RWPE2 (cell line): ENCODE measurements at regions not wholly inside any gene's neighbourhood (a gene's known extent, or its start where the extent isn't known, plus 50 kb on each side); places are given as distances from the start of the nearest gene placed in this dataset.

ENCODE experiments used
- ATAC-seq: fragments of 200-7000 bp; cut with Tn5 transposase; 3 replicates; pipeline ENCODE4 v1.9.1; 2021; ENCODE audit warnings: low read depth
- DNase-seq: peaks from one replicate; pipeline ENCODE4 v3.0.0-alpha.2; 2020; ENCODE audit warnings: low spot score
- H3K27ac ChIP-seq: fragments of 450-650 bp; 2 replicates; pipeline ENCODE4 v1.5.1; 2017; ENCODE audit warnings: mild to moderate bottlenecking; ENCODE audit not compliant: poor library complexity, severe bottlenecking
- H3K27me3 ChIP-seq: fragments of 250-450 bp; sonication (Bioruptor Pico); 2 replicates; pipeline ENCODE4 v1.5.1; 2021; ENCODE audit warnings: mild to moderate bottlenecking, moderate library complexity; ENCODE audit not compliant: insufficient read depth, poor library complexity, severe bottlenecking
- H3K36me3 ChIP-seq: fragments of 250-450 bp; sonication (Bioruptor Pico); 2 replicates; pipeline ENCODE4 v1.5.1; 2020; ENCODE audit warnings: low read depth, mild to moderate bottlenecking, moderate library complexity
- H3K4me1 ChIP-seq: fragments of 250-450 bp; sonication (Bioruptor Pico); 2 replicates; pipeline ENCODE4 v1.5.1; 2021; ENCODE audit warnings: mild to moderate bottlenecking, moderate library complexity; ENCODE audit not compliant: insufficient read depth, poor library complexity, severe bottlenecking
- H3K4me3 ChIP-seq: fragments of 250-450 bp; sonication (Bioruptor Pico); 2 replicates; pipeline ENCODE4 v1.5.1; 2021; ENCODE audit warnings: mild to moderate bottlenecking, moderate library complexity; ENCODE audit not compliant: severe bottlenecking
- H3K9me3 ChIP-seq: fragments of 250-450 bp; sonication (Bioruptor Pico); 2 replicates; pipeline ENCODE4 v1.5.1; 2021; ENCODE audit warnings: mild to moderate bottlenecking, moderate library complexity; ENCODE audit not compliant: severe bottlenecking
- TF ChIP-seq, protein P1 (sequence below): fragments of 450-650 bp; IDR thresholded peaks from one replicate; pipeline ENCODE4 v1.5.1; 2017; ENCODE audit warnings: mild to moderate bottlenecking, moderate library complexity; ENCODE audit not compliant: poor library complexity, severe bottlenecking

DNA sequence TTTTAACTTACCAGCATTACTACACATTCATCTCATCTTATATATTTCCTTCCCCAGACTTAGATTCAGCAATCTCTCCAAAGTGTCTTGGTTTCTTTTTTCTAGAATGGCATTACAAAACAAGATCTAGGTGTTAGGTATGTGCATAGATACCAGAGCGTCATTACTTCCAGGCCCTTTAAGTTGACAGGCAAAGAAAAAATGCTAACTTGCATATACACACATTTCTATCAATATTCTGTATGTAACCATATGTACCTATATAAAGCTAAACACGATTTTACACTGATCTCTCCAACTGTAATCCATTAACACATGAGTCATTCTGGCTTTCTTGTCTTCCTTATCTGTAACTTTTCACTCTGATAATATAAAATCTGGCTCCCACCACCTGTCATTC is 503.8 kb upstream of the NRXN1 start:
- Histone ChIP-seq H3K4me1 (no peaks in the 10 kb centered on the region), H3K9me3 (no peaks in the 10 kb centered on the region), H3K36me3 (no peaks in the 10 kb centered on the region), H3K27me3 (no peaks in the 10 kb centered on the region), H3K4me3 (no peak overlapping the region), H3K27ac (no peak overlapping the region)
- no peak for DNase-seq
- no peak for ATAC-seq
- TF ChIP-seq, protein P1, sequence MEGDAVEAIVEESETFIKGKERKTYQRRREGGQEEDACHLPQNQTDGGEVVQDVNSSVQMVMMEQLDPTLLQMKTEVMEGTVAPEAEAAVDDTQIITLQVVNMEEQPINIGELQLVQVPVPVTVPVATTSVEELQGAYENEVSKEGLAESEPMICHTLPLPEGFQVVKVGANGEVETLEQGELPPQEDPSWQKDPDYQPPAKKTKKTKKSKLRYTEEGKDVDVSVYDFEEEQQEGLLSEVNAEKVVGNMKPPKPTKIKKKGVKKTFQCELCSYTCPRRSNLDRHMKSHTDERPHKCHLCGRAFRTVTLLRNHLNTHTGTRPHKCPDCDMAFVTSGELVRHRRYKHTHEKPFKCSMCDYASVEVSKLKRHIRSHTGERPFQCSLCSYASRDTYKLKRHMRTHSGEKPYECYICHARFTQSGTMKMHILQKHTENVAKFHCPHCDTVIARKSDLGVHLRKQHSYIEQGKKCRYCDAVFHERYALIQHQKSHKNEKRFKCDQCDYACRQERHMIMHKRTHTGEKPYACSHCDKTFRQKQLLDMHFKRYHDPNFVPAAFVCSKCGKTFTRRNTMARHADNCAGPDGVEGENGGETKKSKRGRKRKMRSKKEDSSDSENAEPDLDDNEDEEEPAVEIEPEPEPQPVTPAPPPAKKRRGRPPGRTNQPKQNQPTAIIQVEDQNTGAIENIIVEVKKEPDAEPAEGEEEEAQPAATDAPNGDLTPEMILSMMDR: no peak

DNA sequence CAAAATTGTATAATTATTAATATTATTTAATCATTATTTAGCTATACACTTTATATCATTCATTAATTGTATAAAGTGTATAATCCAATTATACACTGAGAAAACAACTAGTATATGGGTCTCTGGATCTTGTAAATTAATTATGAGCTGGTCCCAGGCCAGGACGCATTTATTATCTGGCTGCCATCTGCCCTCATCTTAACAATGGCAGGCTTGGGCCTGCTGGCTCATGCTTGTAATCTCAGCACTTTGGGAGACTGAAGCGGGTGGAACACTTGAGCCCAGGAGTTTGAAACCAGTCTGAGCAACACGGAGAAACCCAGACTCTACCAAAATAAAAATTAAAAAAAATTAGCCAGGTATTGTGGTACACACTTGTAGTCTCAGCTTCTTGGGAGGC is 502.2 kb upstream of the NRXN1 start:
- no peak overlapping the region for H3K27ac ChIP-seq
- TF ChIP-seq, protein P1: no peak

DNA sequence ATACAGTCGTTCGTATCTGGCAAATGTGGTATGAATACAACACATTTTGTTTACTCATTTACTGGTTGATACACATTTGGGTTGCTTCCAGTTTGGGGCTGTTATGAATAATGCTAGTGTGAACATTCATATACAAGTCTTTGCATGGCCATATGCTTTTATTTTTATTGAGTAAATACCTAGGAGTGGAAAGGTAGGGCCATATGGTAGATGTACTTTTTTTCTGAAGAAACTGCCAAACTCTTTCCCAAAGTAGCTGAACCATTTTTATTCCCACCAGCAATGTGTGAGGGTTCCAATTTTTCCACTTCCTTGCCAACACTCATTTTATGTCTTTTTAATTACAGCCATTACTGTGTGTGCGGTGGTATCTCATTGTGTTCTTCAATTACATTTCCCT is 496.2 kb upstream of the NRXN1 start:
- DNase-seq: no peak
- H3K27me3 ChIP-seq: no peaks in the 10 kb centered on the region
- no peak overlapping the region for H3K27ac ChIP-seq
- ATAC-seq: no peak
- H3K9me3 ChIP-seq: no peaks in the 10 kb centered on the region
- TF ChIP-seq, protein P1: no peak
- H3K4me3 ChIP-seq: no peak overlapping the region
- no peaks in the 10 kb centered on the region for H3K4me1 ChIP-seq
- no peaks in the 10 kb centered on the region for H3K36me3 ChIP-seq

More for the DNA sequence above, 502.2 kb upstream of the NRXN1 start:
- no peaks in the 10 kb centered on the region for H3K9me3 ChIP-seq
- DNase-seq: no peak
- no peaks in the 10 kb centered on the region for H3K36me3 ChIP-seq
- H3K4me3 ChIP-seq: no peak overlapping the region
- H3K4me1 ChIP-seq: no peaks in the 10 kb centered on the region
- no peak for ATAC-seq
- H3K27me3 ChIP-seq: no peaks in the 10 kb centered on the region

DNA sequence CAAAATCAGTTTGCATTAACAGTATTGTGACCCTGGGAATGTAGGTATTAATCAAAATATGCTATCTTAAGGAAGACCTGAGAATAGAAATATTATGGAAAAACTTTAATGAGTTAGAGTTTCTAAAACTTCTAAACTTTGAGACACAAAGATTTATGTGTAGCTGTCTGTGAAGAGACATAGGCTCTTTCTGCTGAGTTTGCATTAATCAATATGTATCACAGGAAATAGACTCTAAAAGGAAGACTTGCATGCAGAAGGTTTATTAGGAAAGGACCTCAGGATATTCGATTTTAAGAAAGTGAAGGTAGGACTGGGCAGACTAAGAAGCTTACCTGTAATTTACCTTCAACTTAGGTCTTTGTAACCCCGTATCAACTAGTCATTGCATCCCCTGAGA is 494.8 kb upstream of the NRXN1 start:
- TF ChIP-seq, protein P1: no peak
- DNase-seq (no peak), ATAC-seq (no peak)
- Histone ChIP-seq H3K4me3 (no peak overlapping the region), H3K27me3 (no peaks in the 10 kb centered on the region), H3K36me3 (no peaks in the 10 kb centered on the region), H3K27ac (no peak overlapping the region), H3K4me1 (no peaks in the 10 kb centered on the region), H3K9me3 (no peaks in the 10 kb centered on the region)

DNA sequence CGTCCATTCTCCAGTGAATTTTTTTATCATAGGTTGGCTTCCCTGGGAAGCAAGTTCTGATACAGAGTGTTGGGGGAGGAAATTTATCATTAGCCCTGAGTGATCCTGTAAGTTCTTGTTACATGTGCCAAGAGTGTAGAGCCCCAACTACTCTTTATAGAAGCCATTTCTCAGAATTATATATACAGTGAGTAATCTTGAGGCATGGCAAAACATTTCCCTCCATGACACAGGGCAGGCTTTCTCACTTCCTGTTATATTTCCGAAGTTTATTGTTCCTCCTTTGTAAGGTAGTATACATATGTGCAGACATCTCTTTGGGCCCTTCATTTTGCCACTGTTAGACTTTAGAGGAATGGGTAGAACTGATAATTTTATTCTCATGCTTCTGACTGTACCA is 484.7 kb upstream of the NRXN1 start:
- Histone ChIP-seq H3K27me3 (no peaks in the 10 kb centered on the region), H3K4me3 (no peak overlapping the region), H3K9me3 (no peaks in the 10 kb centered on the region), H3K4me1 (no peaks in the 10 kb centered on the region), H3K27ac (no peak overlapping the region), H3K36me3 (no peaks in the 10 kb centered on the region)
- DNase-seq (no peak), ATAC-seq (no peak)
- TF ChIP-seq, protein P1: no peak
